Endometrial microvascular endothelial cells (primary cell): ENCODE measurements at regions not wholly inside any gene's neighbourhood (a gene's known extent, or its start where the extent isn't known, plus 50 kb on each side); places are given as distances from the start of the nearest gene placed in this dataset.

Experiments used
- in situ Hi-C: cut with HindIII; loops from 2 replicates; pipeline ENCODE4 v1.10.0; 2017; ENCODE audit warnings: low sequenced_read_pairs, low pct_unique_long_range_greater_than_20kb; ENCODE audit errors: inconsistent ontology term

GRCh38 chr11:128407962-128408361 lies 179.4 kb downstream of the ETS1 start:
- in situ Hi-C loops, result no loop called here

- in situ Hi-C loops, result no loop called here
Observed at GRCh38 chr11:128405714-128406662, 181.4 kb downstream of the ETS1 start.

GRCh38 chr11:128405112-128405511 lies 182.2 kb downstream of the ETS1 start:
- in situ Hi-C loops, result no loop called here

GRCh38 chr11:128404437-128404836 lies 182.9 kb downstream of the ETS1 start:
- in situ Hi-C loops, result no loop called here

- in situ Hi-C loops, result no loop called here
Observed at GRCh38 chr11:128400382-128401203, 186.8 kb downstream of the ETS1 start.

GRCh38 chr11:128399251-128400121 lies 187.9 kb downstream of the ETS1 start:
- in situ Hi-C loops, result no loop called here

- in situ Hi-C loops, result no loop called here
Observed at GRCh38 chr11:128398517-128399250, 188.7 kb downstream of the ETS1 start.

- in situ Hi-C loops, result no loop called here
Observed at GRCh38 chr11:128397362-128397761, 190.0 kb downstream of the ETS1 start.

- in situ Hi-C loops, result no loop called here
Observed at GRCh38 chr11:128394431-128395089, 192.8 kb downstream of the ETS1 start.

- in situ Hi-C loops, result no loop called here
Observed at GRCh38 chr11:128392259-128392658, 195.1 kb downstream of the ETS1 start.

- in situ Hi-C loops, result no loop called here
Observed at GRCh38 chr11:128391811-128392210, 195.5 kb downstream of the ETS1 start.

GRCh38 chr11:128390246-128390645 lies 197.1 kb downstream of the ETS1 start:
- in situ Hi-C loops, result no loop called here

- in situ Hi-C loops, result no loop called here
Observed at GRCh38 chr11:128389461-128389976, 197.8 kb downstream of the ETS1 start.

- in situ Hi-C loops, result no loop called here
Observed at GRCh38 chr11:128388206-128388815, 199.0 kb downstream of the ETS1 start.

- in situ Hi-C loops, result no loop called here
Observed at GRCh38 chr11:128379587-128380580, 207.5 kb downstream of the ETS1 start.

GRCh38 chr11:128375961-128376360 lies 211.4 kb downstream of the ETS1 start:
- in situ Hi-C loops, result no loop called here
